WERI-Rb-1 (cell line): ENCODE measurements at regions not wholly inside any gene's neighbourhood (a gene's known extent, or its start where the extent isn't known, plus 50 kb on each side); places are given as distances from the start of the nearest gene placed in this dataset.
"Not testable (repeated sequence)": the region's sequence is repeated elsewhere in the genome, so short reads cannot be mapped to it uniquely, and the experiment has no call there.

Source experiments
- DNase-seq: peaks from one replicate; pipeline ENCODE4 v3.0.0-alpha.2; 2020
- H3K27ac ChIP-seq: fragments of 250-450 bp; sonication (Bioruptor Pico); 2 replicates; pipeline ENCODE4 v1.5.1; 2020; ENCODE audit warnings: mild to moderate bottlenecking, moderate library complexity
- H3K27me3 ChIP-seq: fragments of 250-450 bp; sonication (Bioruptor Pico); 2 replicates; pipeline ENCODE4 v1.5.1; 2021; ENCODE audit warnings: mild to moderate bottlenecking, low read depth, moderate library complexity; ENCODE audit not compliant: insufficient read depth, severe bottlenecking
- H3K36me3 ChIP-seq: fragments of 250-450 bp; sonication (Bioruptor Pico); 2 replicates; pipeline ENCODE4 v1.5.1; 2020; ENCODE audit warnings: mild to moderate bottlenecking, moderate library complexity
- H3K4me3 ChIP-seq: 2 replicates; pipeline ENCODE4 v1.5.1; 2011; ENCODE audit warnings: low read depth, mild to moderate bottlenecking, control low read depth, low read length
- H3K9me3 ChIP-seq: fragments of 250-450 bp; sonication (Bioruptor Pico); 2 replicates; pipeline ENCODE4 v1.5.1; 2021; ENCODE audit warnings: mild to moderate bottlenecking, moderate library complexity; ENCODE audit not compliant: severe bottlenecking
- TF ChIP-seq, protein P1 (sequence below): IDR thresholded peaks from 2 replicates; pipeline ENCODE4 v1.5.1; 2011; ENCODE audit warnings: low read depth, mild to moderate bottlenecking, control low read depth, inconsistent platforms, low read length

GRCh38 chr4:33931026-33931425, 2313.3 kb downstream of the ARAP2 start:
- Histone ChIP-seq H3K4me3 (no peak overlapping the region), H3K36me3 (no peaks in the 10 kb centered on the region), H3K27me3 (no peaks in the 10 kb centered on the region), H3K9me3 (no peaks in the 10 kb centered on the region), H3K27ac (no peak overlapping the region)
- no peak for DNase-seq
- TF ChIP-seq, protein P1, sequence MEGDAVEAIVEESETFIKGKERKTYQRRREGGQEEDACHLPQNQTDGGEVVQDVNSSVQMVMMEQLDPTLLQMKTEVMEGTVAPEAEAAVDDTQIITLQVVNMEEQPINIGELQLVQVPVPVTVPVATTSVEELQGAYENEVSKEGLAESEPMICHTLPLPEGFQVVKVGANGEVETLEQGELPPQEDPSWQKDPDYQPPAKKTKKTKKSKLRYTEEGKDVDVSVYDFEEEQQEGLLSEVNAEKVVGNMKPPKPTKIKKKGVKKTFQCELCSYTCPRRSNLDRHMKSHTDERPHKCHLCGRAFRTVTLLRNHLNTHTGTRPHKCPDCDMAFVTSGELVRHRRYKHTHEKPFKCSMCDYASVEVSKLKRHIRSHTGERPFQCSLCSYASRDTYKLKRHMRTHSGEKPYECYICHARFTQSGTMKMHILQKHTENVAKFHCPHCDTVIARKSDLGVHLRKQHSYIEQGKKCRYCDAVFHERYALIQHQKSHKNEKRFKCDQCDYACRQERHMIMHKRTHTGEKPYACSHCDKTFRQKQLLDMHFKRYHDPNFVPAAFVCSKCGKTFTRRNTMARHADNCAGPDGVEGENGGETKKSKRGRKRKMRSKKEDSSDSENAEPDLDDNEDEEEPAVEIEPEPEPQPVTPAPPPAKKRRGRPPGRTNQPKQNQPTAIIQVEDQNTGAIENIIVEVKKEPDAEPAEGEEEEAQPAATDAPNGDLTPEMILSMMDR: no peak

- TF ChIP-seq, protein P1: no peak
- no peak for DNase-seq
Observed at GRCh38 chr4:33940281-33940680, 2304.0 kb downstream of the ARAP2 start.

GRCh38 chr4:33941854-33942253, 2302.5 kb downstream of the ARAP2 start:
- Histone ChIP-seq H3K36me3 (no peaks in the 10 kb centered on the region), H3K27me3 (no peaks in the 10 kb centered on the region), H3K9me3 (no peaks in the 10 kb centered on the region), H3K27ac (no peak overlapping the region), H3K4me3 (no peak overlapping the region)
- no peak for DNase-seq
- TF ChIP-seq, protein P1: no peak

More at GRCh38 chr4:33940281-33940680, 2304.0 kb downstream of the ARAP2 start:
- Histone ChIP-seq H3K27me3 (no peaks in the 10 kb centered on the region), H3K4me3 (no peak overlapping the region), H3K27ac (no peak overlapping the region), H3K9me3 (no peaks in the 10 kb centered on the region), H3K36me3 (no peaks in the 10 kb centered on the region)

GRCh38 chr4:33948921-33949320, 2295.4 kb downstream of the ARAP2 start:
- TF ChIP-seq, protein P1: no peak
- Histone ChIP-seq H3K27me3 (no peaks in the 10 kb centered on the region), H3K4me3 (no peak overlapping the region), H3K36me3 (no peaks in the 10 kb centered on the region), H3K27ac (no peak overlapping the region), H3K9me3 (no peaks in the 10 kb centered on the region)
- DNase-seq: no peak

DNA sequence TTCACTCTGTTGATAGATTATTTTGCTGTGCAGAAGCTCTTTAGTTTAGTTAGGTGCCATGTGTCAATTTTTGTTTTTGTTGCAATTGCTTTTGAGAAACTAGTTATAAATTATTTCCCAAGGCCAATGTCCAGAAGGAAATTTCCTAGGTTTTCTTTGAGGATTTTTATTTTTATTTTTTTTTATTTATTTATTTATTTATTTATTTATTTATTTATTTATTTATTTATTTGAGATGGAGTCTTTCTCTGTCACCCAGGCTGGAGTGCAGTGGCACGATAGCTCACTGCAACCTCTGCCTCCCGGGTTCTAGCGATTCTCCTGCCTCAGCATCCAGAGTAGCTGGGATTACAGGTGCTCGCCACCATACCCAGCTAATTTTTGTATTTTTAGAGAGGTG, 2290.5 kb downstream of the ARAP2 start:
- not testable (repeated sequence) for H3K4me3 ChIP-seq, H3K27ac ChIP-seq, H3K27me3 ChIP-seq, DNase-seq, H3K36me3 ChIP-seq, H3K9me3 ChIP-seq

DNA sequence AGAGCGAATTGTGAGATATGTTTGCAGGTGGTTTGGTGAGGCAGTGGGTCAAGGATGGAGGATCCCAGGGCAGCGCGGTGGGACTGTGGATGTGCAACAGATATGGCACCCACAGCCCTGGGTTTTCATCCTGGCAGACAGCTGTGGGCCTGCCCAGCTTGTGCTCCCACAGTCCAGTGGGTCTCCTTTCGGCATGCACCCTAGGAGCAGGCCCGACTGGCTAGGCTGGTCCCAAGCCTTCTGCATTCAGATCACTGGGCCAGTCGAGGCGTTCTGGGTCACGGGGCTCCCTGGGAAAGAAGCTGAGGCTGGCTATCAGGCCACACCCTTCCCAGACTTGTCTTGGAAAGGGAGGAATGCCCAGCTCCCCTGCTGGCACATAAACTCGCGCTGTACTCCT, 2289.6 kb downstream of the ARAP2 start:
- TF ChIP-seq, protein P1: no peak
- DNase-seq: no peak

More for the DNA sequence above, 2289.6 kb downstream of the ARAP2 start:
- Histone ChIP-seq H3K27ac (no peak overlapping the region), H3K4me3 (no peak overlapping the region), H3K36me3 (no peaks in the 10 kb centered on the region), H3K27me3 (no peaks in the 10 kb centered on the region), H3K9me3 (no peaks in the 10 kb centered on the region)
